ENCODE measurements at regions not wholly inside any gene's neighbourhood (a gene's known extent, or its start where the extent isn't known, plus 50 kb on each side); places are given as distances from the start of the nearest gene placed in this dataset.
A peak's percentile ranks its signal among the peaks of the same experiment; 100 is the strongest.
"Not testable (repeated sequence)": the region's sequence is repeated elsewhere in the genome, so short reads cannot be mapped to it uniquely, and the experiment has no call there.

DNA sequence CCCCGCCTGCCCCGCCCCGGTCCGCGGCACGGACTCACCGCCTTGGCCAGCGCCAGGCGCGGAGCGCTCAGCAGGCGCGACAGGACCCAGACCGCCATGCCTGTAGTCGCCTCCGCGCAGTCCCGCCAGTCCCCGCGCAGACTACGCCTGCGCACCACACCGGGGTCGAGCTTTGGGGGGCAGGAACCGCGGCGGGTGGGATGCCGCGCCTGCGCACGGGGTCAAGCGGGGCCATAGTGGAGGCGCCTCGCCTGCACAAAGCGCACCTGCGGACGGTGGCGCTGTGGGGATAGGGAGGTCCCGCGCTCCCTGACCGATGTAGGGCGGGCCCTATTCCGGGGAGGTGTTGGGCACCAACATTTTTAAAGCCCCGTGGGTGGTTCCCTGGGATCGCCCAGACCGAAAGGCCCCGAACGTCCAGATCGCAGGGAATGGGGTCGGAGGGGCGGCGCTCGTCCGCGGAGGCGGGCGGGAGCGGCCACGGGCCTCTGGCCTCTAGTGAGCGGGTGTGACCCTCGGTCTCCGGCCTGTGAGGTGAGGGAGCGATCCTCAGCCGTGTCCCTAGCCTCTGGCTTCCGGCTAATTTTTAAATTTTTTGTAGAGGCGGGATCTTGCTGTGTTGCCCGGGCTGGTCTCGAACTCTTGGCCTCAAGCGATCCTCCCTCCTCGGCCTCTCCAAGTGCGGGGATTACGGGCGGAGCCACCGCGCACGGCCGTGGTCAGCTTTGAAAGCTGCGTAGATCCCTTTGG lies 70.8 kb upstream of the LPCAT1 start:
- Histone ChIP-seq H3K9me3 (ENCODE audit: control insufficient read depth, low read length) (no peaks in the 10 kb centered on the region), H3K36me3 (ENCODE audit: control insufficient read depth in 1 of 2, insufficient read depth in 2 of 2, low read length in 1 of 2) (no peaks in the 10 kb centered on the region), H3K4me1 (ENCODE audit: control insufficient read depth in 1 of 2, insufficient read depth in 2 of 2, low read length in 2 of 2) (no peaks in the 10 kb centered on the region), H3K4me3 (ENCODE audit: low read length in 2 of 2) (peak overlapping the region; percentile 44 to 60), H3K27me3 (ENCODE audit: control insufficient read depth in 1 of 2, insufficient read depth in 2 of 2, low read length in 1 of 2) (no peaks in the 10 kb centered on the region), H3K27ac (ENCODE audit: low read depth in 1 of 2, low read length in 2 of 2) (peak overlapping the region in 1 of 2 donors; percentile 48)
- intact Hi-C loops (cut with DNase I) = loop anchor here in 1 of 2 donors (5.0 kb wide), 1 partner anchor 72 kb away; the partner anchor contains the start of gene LPCAT1
- peak; percentile 79 to 87 for DNase-seq
- peak; percentile 89 for ATAC-seq (ENCODE audit: low FRiP score)
- WGBS, 2 donors = 10 to 13% methylated on average over 72 to 78 of the region's 78 CpGs

DNA sequence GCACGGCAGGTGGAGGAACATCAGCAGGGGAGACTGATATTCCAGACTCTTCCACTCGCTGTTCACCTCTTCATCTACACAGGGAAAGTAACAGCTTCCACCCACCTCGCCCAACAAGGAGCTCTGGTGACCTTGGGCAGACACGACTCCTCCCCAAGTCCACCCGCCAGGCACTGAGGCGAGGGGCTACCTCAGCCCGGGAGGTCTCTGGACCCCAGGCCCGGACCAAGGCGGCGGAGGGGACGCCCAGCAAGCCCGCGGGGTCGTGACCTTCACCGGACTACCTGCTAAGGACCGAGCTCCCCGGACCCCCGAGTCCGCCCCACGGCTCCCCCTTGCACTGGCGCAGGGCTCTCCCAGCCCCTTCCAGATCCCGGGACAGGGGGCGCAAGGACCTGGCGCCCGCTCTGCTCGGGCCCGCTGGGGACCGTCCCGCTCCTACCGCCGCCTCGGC lies 70.2 kb upstream of the LPCAT1 start:
- WGBS, 2 donors = 20 to 21% methylated on average over 27 to 32 of the region's 32 CpGs
- no peaks in the 10 kb centered on the region for H3K4me1 ChIP-seq (ENCODE audit: control insufficient read depth in 1 of 2, insufficient read depth in 2 of 2, low read length in 2 of 2)
- DNase-seq = no peak
- intact Hi-C loops (cut with DNase I) = loop anchor here in 1 of 2 donors (5.0 kb wide), 1 partner anchor 72 kb away; the partner anchor contains the start of gene LPCAT1
- H3K36me3 ChIP-seq (ENCODE audit: control insufficient read depth in 1 of 2, insufficient read depth in 2 of 2, low read length in 1 of 2) = no peaks in the 10 kb centered on the region
- H3K27me3 ChIP-seq (ENCODE audit: control insufficient read depth in 1 of 2, insufficient read depth in 2 of 2, low read length in 1 of 2) = no peaks in the 10 kb centered on the region
- ATAC-seq (ENCODE audit: low FRiP score) = peak; percentile 15
- peak overlapping the region; percentile 44 to 60 for H3K4me3 ChIP-seq (ENCODE audit: low read length in 2 of 2)
- H3K9me3 ChIP-seq (ENCODE audit: control insufficient read depth, low read length) = no peaks in the 10 kb centered on the region
- peak overlapping the region in 1 of 2 donors; percentile 16 for H3K27ac ChIP-seq (ENCODE audit: low read depth in 1 of 2, low read length in 2 of 2)

DNA sequence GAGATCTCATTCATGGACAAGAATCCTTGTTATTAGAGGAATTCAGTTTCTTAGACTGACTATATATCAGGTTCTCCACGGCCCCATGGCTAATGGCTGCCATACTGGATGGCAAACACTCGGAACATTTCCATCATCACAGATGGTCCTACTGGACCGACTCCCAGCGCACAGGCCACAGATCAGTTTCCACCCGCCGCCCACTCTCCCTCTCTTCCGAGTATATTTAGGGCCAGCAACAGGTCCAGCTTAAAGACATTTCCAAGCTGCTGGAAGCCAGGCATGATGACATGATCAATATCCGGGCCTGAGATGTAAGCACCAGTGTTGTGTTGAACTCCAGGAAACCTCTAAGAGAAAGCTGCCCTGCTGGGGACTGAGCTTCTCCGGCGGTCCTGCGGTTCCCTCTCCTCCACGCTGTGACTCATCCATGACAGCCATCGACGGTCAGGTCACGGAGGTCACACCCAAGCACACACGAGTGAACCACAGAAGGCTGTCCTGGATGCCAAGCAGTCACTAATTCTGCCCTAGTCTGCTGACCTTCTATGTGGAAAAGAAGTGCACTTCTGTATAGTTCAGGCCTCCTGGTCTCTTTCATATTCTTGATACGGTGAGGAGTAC lies 64.4 kb upstream of the LPCAT1 start:
- H3K36me3 ChIP-seq (ENCODE audit: control insufficient read depth in 1 of 2, insufficient read depth in 2 of 2, low read length in 1 of 2); intact Hi-C loops (cut with DNase I): not testable (repeated sequence)
- 91 to 94% methylated on average over 17 of the region's 17 CpGs for WGBS, 2 donors

DNA sequence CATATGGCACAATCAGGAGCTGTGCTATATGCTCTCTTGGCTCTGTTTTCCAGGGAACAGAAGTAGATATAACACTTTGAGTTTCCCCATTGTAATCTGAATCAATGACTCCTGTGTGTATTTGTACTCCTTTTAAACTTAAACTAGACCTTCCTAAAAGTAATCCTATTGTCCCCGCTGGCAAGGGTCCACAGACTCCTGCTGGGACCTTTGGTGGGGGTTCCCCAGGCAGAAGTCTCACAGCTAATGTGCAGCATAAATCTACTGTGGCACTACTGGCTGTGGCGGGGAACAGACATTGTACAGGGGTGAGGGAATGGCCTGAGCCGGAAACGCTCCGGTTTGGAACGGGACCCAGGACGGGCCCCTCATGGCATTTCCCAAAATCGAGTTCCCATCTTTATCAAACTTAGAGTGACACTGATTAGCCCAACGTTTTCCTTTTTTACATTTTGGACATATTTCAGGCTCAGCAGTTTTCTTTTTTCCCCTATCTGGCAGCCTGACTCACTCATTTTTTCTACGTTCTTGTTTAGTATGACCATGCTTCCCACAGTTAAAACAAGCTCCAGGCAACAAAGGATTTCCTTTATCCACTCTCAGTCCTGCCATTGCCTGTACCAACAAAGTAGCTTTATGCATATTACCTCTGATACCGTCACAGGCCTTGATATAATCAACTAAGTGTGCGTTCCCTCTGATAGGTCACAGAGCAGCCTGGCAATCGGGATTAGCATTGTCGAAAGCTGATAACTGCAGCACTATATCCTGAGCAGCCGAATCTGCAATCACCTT lies 59.5 kb upstream of the LPCAT1 start:
- H3K27ac ChIP-seq (ENCODE audit: low read depth in 1 of 2, low read length in 2 of 2); H3K4me1 ChIP-seq (ENCODE audit: control insufficient read depth in 1 of 2, insufficient read depth in 2 of 2, low read length in 2 of 2); H3K4me3 ChIP-seq (ENCODE audit: low read length in 2 of 2); intact Hi-C loops (cut with DNase I); H3K36me3 ChIP-seq (ENCODE audit: control insufficient read depth in 1 of 2, insufficient read depth in 2 of 2, low read length in 1 of 2); H3K9me3 ChIP-seq (ENCODE audit: control insufficient read depth, low read length); H3K27me3 ChIP-seq (ENCODE audit: control insufficient read depth in 1 of 2, insufficient read depth in 2 of 2, low read length in 1 of 2); DNase-seq; ATAC-seq (ENCODE audit: low FRiP score): not testable (repeated sequence)
- WGBS, 2 donors = 30 to 40% methylated on average over 15 of the region's 15 CpGs

More for the DNA sequence above, 64.4 kb upstream of the LPCAT1 start:
- DNase-seq; H3K9me3 ChIP-seq (ENCODE audit: control insufficient read depth, low read length); H3K27ac ChIP-seq (ENCODE audit: low read depth in 1 of 2, low read length in 2 of 2); H3K27me3 ChIP-seq (ENCODE audit: control insufficient read depth in 1 of 2, insufficient read depth in 2 of 2, low read length in 1 of 2); H3K4me3 ChIP-seq (ENCODE audit: low read length in 2 of 2); H3K4me1 ChIP-seq (ENCODE audit: control insufficient read depth in 1 of 2, insufficient read depth in 2 of 2, low read length in 2 of 2); ATAC-seq (ENCODE audit: low FRiP score): not testable (repeated sequence)

DNA sequence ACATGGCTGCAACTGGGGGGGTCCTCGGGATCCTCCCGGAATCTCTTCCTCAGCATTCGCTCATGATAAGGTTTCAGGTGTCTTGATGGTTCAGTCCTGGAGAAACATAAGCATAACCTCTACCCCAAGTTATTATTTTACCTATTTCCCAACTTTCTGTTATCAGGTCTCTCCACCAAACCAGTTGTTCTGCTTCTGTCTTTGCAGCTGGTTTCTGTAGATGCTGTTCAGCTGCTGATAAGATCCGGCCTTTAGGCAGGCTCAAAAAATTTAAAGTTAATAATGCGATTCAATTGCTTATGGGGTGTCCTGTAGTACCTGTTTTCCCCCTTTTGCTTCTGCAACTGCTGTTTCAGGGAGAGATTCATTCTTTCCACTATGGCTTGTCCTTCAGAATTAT lies 55.6 kb upstream of the LPCAT1 start:
- H3K27me3 ChIP-seq (ENCODE audit: control insufficient read depth in 1 of 2, insufficient read depth in 2 of 2, low read length in 1 of 2); H3K36me3 ChIP-seq (ENCODE audit: control insufficient read depth in 1 of 2, insufficient read depth in 2 of 2, low read length in 1 of 2); H3K4me1 ChIP-seq (ENCODE audit: control insufficient read depth in 1 of 2, insufficient read depth in 2 of 2, low read length in 2 of 2); H3K4me3 ChIP-seq (ENCODE audit: low read length in 2 of 2); H3K27ac ChIP-seq (ENCODE audit: low read depth in 1 of 2, low read length in 2 of 2); H3K9me3 ChIP-seq (ENCODE audit: control insufficient read depth, low read length); DNase-seq; intact Hi-C loops (cut with DNase I); ATAC-seq (ENCODE audit: low FRiP score): not testable (repeated sequence)
- WGBS, 2 donors = 97 to 99% methylated on average over 5 of the region's 5 CpGs

DNA sequence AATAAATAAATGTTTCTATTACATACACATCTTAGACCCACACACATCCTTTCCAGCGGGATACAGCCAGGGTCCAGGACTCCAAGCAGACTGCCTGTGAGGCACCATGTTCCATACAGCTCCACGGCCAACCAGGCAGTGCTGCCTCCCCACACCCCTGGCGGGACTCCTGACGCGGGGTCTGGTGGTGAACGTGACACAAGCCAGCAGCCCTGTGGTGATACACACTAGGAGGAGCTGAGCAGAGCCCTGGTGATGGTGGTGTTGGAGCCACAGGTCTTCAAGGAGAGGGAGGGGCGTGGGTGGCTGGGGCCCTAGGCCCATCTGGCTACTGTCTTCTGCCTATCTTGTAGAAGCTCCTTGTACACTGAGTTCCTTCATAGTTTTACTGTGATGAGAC lies 53.1 kb upstream of the LPCAT1 start:
- H3K4me1 ChIP-seq (ENCODE audit: control insufficient read depth in 1 of 2, insufficient read depth in 2 of 2, low read length in 2 of 2); H3K27ac ChIP-seq (ENCODE audit: low read depth in 1 of 2, low read length in 2 of 2); H3K27me3 ChIP-seq (ENCODE audit: control insufficient read depth in 1 of 2, insufficient read depth in 2 of 2, low read length in 1 of 2); H3K4me3 ChIP-seq (ENCODE audit: low read length in 2 of 2); ATAC-seq (ENCODE audit: low FRiP score); DNase-seq; H3K36me3 ChIP-seq (ENCODE audit: control insufficient read depth in 1 of 2, insufficient read depth in 2 of 2, low read length in 1 of 2); H3K9me3 ChIP-seq (ENCODE audit: control insufficient read depth, low read length); intact Hi-C loops (cut with DNase I): not testable (repeated sequence)
- 87 to 91% methylated on average over 5 to 7 of the region's 7 CpGs for WGBS, 2 donors

DNA sequence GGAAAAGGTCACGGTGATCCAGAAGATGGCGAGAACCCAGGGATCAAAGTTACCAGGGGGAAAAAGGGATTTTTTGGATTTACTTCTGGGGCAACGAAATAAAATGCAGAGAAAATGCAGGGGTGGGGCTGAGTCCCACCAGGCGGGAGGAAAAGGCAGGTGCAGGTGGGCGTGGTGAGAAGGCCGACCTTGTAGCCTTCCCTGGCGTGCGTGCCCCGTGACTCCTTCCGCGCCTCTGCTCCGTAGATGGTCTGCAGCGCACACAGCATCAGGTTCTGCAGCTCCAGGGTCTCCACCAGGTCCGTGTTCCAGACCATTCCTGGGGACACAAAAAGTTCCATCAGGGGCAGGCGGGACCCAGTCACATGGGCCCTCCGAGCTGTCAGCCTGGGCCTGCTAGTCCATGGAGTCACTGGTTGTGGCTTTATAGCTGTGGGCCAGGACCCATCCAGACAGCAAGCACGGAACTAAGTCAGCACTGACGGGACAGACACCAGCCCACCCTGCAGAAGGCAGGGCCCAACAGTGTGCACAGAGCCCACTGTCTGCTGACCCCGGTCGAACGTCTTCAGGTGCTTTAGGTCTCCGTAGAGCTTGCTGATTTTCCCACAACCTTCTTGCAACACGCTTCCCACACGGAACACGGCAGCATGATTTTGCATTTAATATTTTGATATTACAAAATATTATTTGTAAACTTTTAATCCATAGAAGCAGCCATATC lies 52.4 kb upstream of the LPCAT1 start:
- H3K4me1 ChIP-seq (ENCODE audit: control insufficient read depth in 1 of 2, insufficient read depth in 2 of 2, low read length in 2 of 2); H3K9me3 ChIP-seq (ENCODE audit: control insufficient read depth, low read length); H3K27me3 ChIP-seq (ENCODE audit: control insufficient read depth in 1 of 2, insufficient read depth in 2 of 2, low read length in 1 of 2); intact Hi-C loops (cut with DNase I); H3K27ac ChIP-seq (ENCODE audit: low read depth in 1 of 2, low read length in 2 of 2); DNase-seq; H3K36me3 ChIP-seq (ENCODE audit: control insufficient read depth in 1 of 2, insufficient read depth in 2 of 2, low read length in 1 of 2); ATAC-seq (ENCODE audit: low FRiP score); H3K4me3 ChIP-seq (ENCODE audit: low read length in 2 of 2): not testable (repeated sequence)
- WGBS, 2 donors = 93 to 95% methylated on average over 22 to 23 of the region's 25 CpGs

DNA sequence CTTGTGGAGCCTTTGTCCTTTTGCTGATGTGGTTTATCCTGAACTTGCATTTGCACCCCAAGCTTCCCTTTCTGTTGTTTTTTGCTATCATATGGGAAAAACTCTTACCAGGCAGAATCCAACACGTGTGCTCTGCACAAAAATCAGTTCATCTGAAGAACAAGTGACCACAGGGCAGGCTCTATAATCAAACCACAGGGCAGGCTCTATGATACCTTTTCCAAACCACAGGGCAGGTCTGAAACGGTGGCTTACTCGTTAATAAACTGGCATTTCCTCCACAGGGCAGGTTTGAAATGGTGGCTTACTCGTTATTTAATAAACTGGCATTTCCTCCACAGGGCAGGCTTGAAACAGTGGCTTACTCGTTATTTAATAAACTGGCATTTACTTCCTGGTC lies 51.7 kb upstream of the LPCAT1 start:
- 84 to 86% methylated on average over 5 of the region's 5 CpGs for WGBS, 2 donors
- ATAC-seq (ENCODE audit: low FRiP score); H3K4me3 ChIP-seq (ENCODE audit: low read length in 2 of 2); H3K27ac ChIP-seq (ENCODE audit: low read depth in 1 of 2, low read length in 2 of 2); H3K27me3 ChIP-seq (ENCODE audit: control insufficient read depth in 1 of 2, insufficient read depth in 2 of 2, low read length in 1 of 2); H3K9me3 ChIP-seq (ENCODE audit: control insufficient read depth, low read length); H3K36me3 ChIP-seq (ENCODE audit: control insufficient read depth in 1 of 2, insufficient read depth in 2 of 2, low read length in 1 of 2); intact Hi-C loops (cut with DNase I); H3K4me1 ChIP-seq (ENCODE audit: control insufficient read depth in 1 of 2, insufficient read depth in 2 of 2, low read length in 2 of 2); DNase-seq: not testable (repeated sequence)
